ENCODE measurements at regions not wholly inside any gene's neighbourhood (a gene's known extent, or its start where the extent isn't known, plus 50 kb on each side); places are given as distances from the start of the nearest gene placed in this dataset.

DNA sequence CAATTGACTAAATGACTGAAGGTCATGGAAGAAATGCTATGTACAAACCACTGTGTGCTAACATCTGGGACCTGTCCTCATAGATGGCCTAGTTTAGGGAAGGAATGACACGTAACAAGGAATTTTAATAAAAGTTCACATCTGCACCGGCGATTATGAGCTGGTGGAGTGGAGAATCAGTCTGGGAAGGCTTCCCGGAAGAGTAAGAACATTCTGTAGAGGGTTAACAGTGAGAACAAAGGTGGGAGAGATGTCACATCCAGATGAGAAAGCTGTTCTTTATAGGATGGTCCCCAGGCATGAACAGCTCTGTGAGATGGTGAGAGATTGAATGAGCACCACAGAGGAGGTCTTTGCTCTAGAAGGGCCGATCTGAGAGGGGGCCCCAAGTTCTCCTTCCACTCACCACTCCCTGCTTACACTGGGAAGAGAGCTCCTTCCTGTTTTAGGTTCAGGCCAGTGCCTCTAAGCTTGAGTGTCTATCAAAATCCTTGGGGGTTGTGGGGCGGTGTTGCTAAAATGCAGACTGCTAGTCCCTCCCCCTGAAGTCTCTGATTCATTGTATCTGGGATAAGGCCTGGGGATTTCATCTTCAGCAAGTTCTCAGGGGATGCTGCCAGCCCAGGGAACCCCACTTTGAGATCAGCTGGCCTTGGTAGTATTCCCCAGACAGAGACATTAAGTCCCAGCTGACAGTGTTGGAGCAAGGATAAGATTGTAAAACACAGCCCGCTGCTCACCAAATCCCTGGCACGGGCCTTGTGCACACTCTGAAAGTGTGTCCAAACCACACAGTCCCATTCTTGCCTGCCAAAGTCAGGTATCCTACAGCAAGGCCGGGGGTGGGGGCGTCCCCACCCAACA is 294.7 kb upstream of the MAF start:
- ATAC-seq (no peak), DNase-seq (no peak)
- 88 to 90% methylated on average over 6 to 10 of the region's 10 CpGs for WGBS, 2 donors
- Histone ChIP-seq H3K27me3 (no peaks in the 10 kb centered on the region), H3K4me3 (no peak overlapping the region), H3K36me3 (replicated peaks in 1 of 2; ENCODE audit: insufficient read depth in 1 of 2, low read depth in 2 of 2) (no peaks in the 10 kb centered on the region), H3K4me1 (no peaks in the 10 kb centered on the region), H3K27ac (no peak overlapping the region), H3K9me3 (no peaks in the 10 kb centered on the region)
- TF ChIP-seq POLR2A (IDR thresholded peaks at IDR 0.05) = no peak
- TF ChIP-seq, protein P1, sequence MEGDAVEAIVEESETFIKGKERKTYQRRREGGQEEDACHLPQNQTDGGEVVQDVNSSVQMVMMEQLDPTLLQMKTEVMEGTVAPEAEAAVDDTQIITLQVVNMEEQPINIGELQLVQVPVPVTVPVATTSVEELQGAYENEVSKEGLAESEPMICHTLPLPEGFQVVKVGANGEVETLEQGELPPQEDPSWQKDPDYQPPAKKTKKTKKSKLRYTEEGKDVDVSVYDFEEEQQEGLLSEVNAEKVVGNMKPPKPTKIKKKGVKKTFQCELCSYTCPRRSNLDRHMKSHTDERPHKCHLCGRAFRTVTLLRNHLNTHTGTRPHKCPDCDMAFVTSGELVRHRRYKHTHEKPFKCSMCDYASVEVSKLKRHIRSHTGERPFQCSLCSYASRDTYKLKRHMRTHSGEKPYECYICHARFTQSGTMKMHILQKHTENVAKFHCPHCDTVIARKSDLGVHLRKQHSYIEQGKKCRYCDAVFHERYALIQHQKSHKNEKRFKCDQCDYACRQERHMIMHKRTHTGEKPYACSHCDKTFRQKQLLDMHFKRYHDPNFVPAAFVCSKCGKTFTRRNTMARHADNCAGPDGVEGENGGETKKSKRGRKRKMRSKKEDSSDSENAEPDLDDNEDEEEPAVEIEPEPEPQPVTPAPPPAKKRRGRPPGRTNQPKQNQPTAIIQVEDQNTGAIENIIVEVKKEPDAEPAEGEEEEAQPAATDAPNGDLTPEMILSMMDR (IDR thresholded peaks at IDR 0.05) = no peak
- intact Hi-C loops (cut with DNase I) = no loop called here

DNA sequence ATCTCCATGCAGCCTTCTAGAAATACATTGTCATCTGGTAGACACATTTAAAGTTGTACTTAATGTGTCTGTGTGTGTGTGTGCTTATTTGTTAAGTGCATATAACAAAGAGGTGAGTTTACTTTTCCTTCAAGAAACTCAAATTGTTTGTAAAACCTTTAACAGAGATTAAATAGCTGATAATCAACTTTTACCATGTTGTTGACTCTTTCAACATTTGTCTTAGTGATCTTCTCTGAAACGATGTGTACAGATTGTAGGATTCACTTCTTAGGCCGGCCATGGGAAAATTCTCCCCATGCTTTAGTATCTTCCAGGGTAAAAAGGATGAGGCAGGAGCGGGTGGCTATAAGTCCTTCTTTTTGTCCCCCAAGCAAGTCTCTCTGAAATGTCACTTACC is 292.9 kb upstream of the MAF start:
- WGBS, 2 donors = 81 to 83% methylated on average over 3 of the region's 3 CpGs
- Histone ChIP-seq H3K4me3 (no peak overlapping the region), H3K4me1 (no peaks in the 10 kb centered on the region), H3K36me3 (replicated peaks in 1 of 2; ENCODE audit: insufficient read depth in 1 of 2, low read depth in 2 of 2) (no peaks in the 10 kb centered on the region), H3K27me3 (no peaks in the 10 kb centered on the region), H3K27ac (no peak overlapping the region), H3K9me3 (no peaks in the 10 kb centered on the region)
- intact Hi-C loops (cut with DNase I) = no loop called here
- ATAC-seq (no peak), DNase-seq (no peak)
- no peak for TF ChIP-seq POLR2A (IDR thresholded peaks at IDR 0.05)
- TF ChIP-seq, protein P1 (IDR thresholded peaks at IDR 0.05) = no peak

DNA sequence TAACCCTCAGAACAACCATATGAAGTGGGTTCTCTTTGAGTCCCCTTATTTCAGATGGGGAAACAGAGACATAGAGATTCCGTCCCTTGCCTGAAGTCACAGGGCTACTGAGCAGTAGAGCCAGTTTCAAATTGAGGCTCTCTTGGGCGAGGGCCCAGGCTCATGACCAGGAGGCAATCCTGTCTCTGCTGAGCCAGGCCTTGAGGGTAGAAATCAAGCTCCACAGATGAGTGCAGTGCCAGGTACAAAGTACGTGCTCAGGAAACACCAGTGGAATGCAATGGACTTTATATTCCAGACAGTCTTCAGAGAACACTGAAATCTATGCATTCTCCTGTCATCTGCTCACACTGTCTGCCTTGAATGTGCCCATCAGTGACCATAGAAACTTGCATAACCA is 291.7 kb upstream of the MAF start:
- DNase-seq = no peak
- no peak overlapping the region for H3K27ac ChIP-seq
- TF ChIP-seq, protein P1 (IDR thresholded peaks at IDR 0.05) = no peak
- no peak for TF ChIP-seq POLR2A (IDR thresholded peaks at IDR 0.05)
- H3K4me1 ChIP-seq = no peaks in the 10 kb centered on the region
- no peak for ATAC-seq
- H3K36me3 ChIP-seq (replicated peaks in 1 of 2; ENCODE audit: insufficient read depth in 1 of 2, low read depth in 2 of 2) = no peaks in the 10 kb centered on the region
- WGBS, 2 donors = 92% methylated on average over 2 to 3 of the region's 3 CpGs
- H3K4me3 ChIP-seq = no peak overlapping the region
- intact Hi-C loops (cut with DNase I) = no loop called here
- H3K9me3 ChIP-seq = no peaks in the 10 kb centered on the region
- H3K27me3 ChIP-seq = no peaks in the 10 kb centered on the region

DNA sequence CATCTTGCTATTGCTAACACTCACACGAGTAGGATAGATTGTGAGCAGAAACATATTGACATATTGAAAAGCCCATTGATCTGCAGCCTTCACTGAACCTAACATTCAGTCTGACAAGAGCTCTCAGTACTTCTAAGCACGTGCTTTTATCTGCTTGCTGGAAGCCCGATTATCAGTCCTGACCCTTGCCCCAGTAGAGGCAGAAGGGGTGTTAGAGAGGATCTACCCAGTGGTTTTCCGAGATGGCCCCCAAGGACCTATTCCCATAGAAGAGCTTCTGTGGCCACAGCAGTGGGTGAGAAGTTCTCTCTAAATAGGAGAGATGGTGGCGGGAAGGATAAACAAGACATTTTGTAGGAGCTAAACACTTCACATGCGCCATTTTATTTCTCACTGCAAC is 290.9 kb upstream of the MAF start:
- no peak for DNase-seq
- no peak overlapping the region for H3K4me3 ChIP-seq
- TF ChIP-seq, protein P1 (IDR thresholded peaks at IDR 0.05) = no peak
- TF ChIP-seq POLR2A (IDR thresholded peaks at IDR 0.05) = no peak
- no peak overlapping the region for H3K27ac ChIP-seq
- H3K36me3 ChIP-seq (replicated peaks in 1 of 2; ENCODE audit: insufficient read depth in 1 of 2, low read depth in 2 of 2) = no peaks in the 10 kb centered on the region
- no peaks in the 10 kb centered on the region for H3K9me3 ChIP-seq
- no peaks in the 10 kb centered on the region for H3K27me3 ChIP-seq
- 59 to 61% methylated on average over 6 of the region's 6 CpGs for WGBS, 2 donors
- H3K4me1 ChIP-seq = no peaks in the 10 kb centered on the region
- intact Hi-C loops (cut with DNase I) = no loop called here
- no peak for ATAC-seq
